ENCODE measurements at regions not wholly inside any gene's neighbourhood (a gene's known extent, or its start where the extent isn't known, plus 50 kb on each side); places are given as distances from the start of the nearest gene placed in this dataset.
"Not testable (repeated sequence)": the region's sequence is repeated elsewhere in the genome, so short reads cannot be mapped to it uniquely, and the experiment has no call there.

DNA sequence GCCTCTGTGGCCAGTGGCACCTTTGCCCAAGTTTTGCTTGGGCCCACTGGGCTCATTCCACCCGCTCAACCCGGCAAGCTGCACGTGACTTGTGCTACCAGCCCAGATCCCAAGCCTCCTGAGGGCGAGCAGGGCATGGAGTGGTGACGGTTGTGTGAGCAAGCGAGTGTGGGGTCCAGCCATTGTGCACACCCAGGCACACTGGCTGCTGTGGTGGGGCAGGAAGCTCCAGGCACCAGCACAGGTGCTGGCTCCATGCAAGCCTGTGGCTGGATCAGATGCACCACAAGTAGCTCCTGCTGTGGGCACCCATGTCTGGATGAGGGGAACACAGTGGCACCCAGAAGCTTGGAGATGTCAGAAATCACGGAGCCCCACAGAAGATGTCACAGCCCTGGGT is 557.0 kb upstream of the GNPDA2 start:
- Mint-ChIP-seq H3K27ac (ENCODE audit: unreplicated experiment) (no peak overlapping the region), H3K27me3 (ENCODE audit: insufficient read depth, unreplicated experiment) (no peaks in the 10 kb centered on the region), H3K4me1 (ENCODE audit: low read depth, unreplicated experiment) (no peaks in the 10 kb centered on the region), H3K4me3 (ENCODE audit: unreplicated experiment) (no peak overlapping the region), H3K9me3 (ENCODE audit: unreplicated experiment) (no peaks in the 10 kb centered on the region), H3K36me3 (ENCODE audit: insufficient read depth, unreplicated experiment) (no peaks in the 10 kb centered on the region)
- no TSS peak for BruUV-seq (replicated peaks)
- Histone ChIP-seq H3K9me3 (no peaks in the 10 kb centered on the region), H3K27me3 (replicated peaks; ENCODE audit: control insufficient read depth, insufficient read depth, low read length) (no peaks in the 10 kb centered on the region), H3K4me3 (ENCODE audit: low read depth, low read length) (no peak overlapping the region), H3K36me3 (ENCODE audit: control insufficient read depth, insufficient read depth, low read length) (no peaks in the 10 kb centered on the region), H3K4me1 (no peaks in the 10 kb centered on the region)
- no peak for DNase-seq
- TF ChIP-seq, protein P1, sequence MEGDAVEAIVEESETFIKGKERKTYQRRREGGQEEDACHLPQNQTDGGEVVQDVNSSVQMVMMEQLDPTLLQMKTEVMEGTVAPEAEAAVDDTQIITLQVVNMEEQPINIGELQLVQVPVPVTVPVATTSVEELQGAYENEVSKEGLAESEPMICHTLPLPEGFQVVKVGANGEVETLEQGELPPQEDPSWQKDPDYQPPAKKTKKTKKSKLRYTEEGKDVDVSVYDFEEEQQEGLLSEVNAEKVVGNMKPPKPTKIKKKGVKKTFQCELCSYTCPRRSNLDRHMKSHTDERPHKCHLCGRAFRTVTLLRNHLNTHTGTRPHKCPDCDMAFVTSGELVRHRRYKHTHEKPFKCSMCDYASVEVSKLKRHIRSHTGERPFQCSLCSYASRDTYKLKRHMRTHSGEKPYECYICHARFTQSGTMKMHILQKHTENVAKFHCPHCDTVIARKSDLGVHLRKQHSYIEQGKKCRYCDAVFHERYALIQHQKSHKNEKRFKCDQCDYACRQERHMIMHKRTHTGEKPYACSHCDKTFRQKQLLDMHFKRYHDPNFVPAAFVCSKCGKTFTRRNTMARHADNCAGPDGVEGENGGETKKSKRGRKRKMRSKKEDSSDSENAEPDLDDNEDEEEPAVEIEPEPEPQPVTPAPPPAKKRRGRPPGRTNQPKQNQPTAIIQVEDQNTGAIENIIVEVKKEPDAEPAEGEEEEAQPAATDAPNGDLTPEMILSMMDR (IDR thresholded peaks at IDR 0.05; ENCODE audit: insufficient read depth in 1 of 2, low read depth in 1 of 2, low read length in 1 of 2, severe bottlenecking in 1 of 2, unreplicated experiment in 1 of 2), result no peak
- intact Hi-C loops (cut with micrococcal nuclease; ENCODE audit: unreplicated experiment), result no loop called here
- ChIA-PET CTCF (no interaction called here), POLR2A (no interaction called here)

DNA sequence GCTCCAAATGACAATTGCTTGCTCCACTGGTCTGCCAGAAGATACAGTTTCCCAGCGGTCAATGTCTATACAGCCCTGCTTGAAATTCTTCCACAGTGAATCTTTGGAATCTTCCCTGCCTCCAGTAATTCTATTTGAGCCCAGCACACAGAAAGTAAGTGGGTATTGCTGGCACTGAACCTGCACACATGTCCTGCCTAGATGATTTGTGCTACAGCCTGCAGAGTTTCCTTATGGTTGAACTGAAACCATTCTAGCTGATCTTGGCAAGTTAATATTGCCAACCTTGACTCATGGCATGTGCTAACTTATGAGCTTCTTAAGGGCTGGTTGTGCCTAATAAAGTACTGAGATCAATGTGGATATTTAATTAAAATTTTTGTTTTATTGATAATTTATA is 553.8 kb upstream of the GNPDA2 start:
- TF ChIP-seq, protein P1 (IDR thresholded peaks at IDR 0.05; ENCODE audit: insufficient read depth in 1 of 2, low read depth in 1 of 2, low read length in 1 of 2, severe bottlenecking in 1 of 2, unreplicated experiment in 1 of 2), result no peak
- H3K27ac Mint-ChIP-seq (ENCODE audit: unreplicated experiment), result no peak overlapping the region
- Histone ChIP-seq H3K4me3 (ENCODE audit: low read depth, low read length) (no peak overlapping the region), H3K36me3 (ENCODE audit: control insufficient read depth, insufficient read depth, low read length) (no peaks in the 10 kb centered on the region), H3K4me1 (no peaks in the 10 kb centered on the region), H3K9me3 (no peaks in the 10 kb centered on the region), H3K27me3 (replicated peaks; ENCODE audit: control insufficient read depth, insufficient read depth, low read length) (no peaks in the 10 kb centered on the region)
- H3K4me1 Mint-ChIP-seq (ENCODE audit: low read depth, unreplicated experiment), result no peaks in the 10 kb centered on the region
- H3K4me3 Mint-ChIP-seq (ENCODE audit: unreplicated experiment), result no peak overlapping the region
- no peak for DNase-seq
- BruUV-seq (replicated peaks), result no TSS peak
- no peaks in the 10 kb centered on the region for H3K9me3 Mint-ChIP-seq (ENCODE audit: unreplicated experiment)
- POLR2A ChIA-PET, result no interaction called here
- CTCF ChIA-PET, result no interaction called here
- intact Hi-C loops (cut with micrococcal nuclease; ENCODE audit: unreplicated experiment), result no loop called here
- H3K36me3 Mint-ChIP-seq (ENCODE audit: insufficient read depth, unreplicated experiment), result no peaks in the 10 kb centered on the region
- no peaks in the 10 kb centered on the region for H3K27me3 Mint-ChIP-seq (ENCODE audit: insufficient read depth, unreplicated experiment)

DNA sequence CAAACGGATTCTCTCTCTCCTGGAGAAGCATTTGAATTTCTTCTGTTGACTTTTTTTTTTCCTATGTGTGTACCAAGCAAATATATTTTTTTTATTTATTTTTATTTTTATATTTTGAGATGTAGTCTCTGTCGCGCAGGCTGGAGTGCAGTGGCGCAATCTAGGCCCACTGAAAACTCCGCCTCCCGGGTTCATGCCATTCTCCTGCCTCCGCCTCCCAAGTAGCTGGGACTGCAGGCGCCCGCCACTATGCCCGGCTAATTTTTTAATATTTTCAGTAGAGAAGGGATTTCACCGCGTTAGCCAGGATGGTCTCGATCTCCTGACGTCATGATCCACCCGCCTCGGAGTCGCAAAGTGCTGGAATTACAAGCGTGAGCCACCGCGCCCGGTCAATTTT is 549.5 kb upstream of the GNPDA2 start:
- Histone ChIP-seq H3K27me3 (replicated peaks; ENCODE audit: control insufficient read depth, insufficient read depth, low read length) (no peaks in the 10 kb centered on the region), H3K4me1 (no peaks in the 10 kb centered on the region), H3K36me3 (ENCODE audit: control insufficient read depth, insufficient read depth, low read length) (no peaks in the 10 kb centered on the region), H3K9me3 (no peaks in the 10 kb centered on the region), H3K4me3 (ENCODE audit: low read depth, low read length) (no peak overlapping the region)
- no TSS peak for BruUV-seq (replicated peaks)
- Mint-ChIP-seq H3K27me3 (ENCODE audit: insufficient read depth, unreplicated experiment) (peaks cover 2% of the 10 kb centered on the region), H3K4me3 (ENCODE audit: unreplicated experiment) (no peak overlapping the region), H3K9me3 (ENCODE audit: unreplicated experiment) (no peaks in the 10 kb centered on the region), H3K36me3 (ENCODE audit: insufficient read depth, unreplicated experiment) (no peaks in the 10 kb centered on the region), H3K27ac (ENCODE audit: unreplicated experiment) (no peak overlapping the region), H3K4me1 (ENCODE audit: low read depth, unreplicated experiment) (no peaks in the 10 kb centered on the region)
- TF ChIP-seq, protein P1 (IDR thresholded peaks at IDR 0.05; ENCODE audit: insufficient read depth in 1 of 2, low read depth in 1 of 2, low read length in 1 of 2, severe bottlenecking in 1 of 2, unreplicated experiment in 1 of 2), result no peak
- intact Hi-C loops (cut with micrococcal nuclease; ENCODE audit: unreplicated experiment), result no loop called here
- ChIA-PET CTCF (no interaction called here), POLR2A (no interaction called here)
- DNase-seq, result no peak

DNA sequence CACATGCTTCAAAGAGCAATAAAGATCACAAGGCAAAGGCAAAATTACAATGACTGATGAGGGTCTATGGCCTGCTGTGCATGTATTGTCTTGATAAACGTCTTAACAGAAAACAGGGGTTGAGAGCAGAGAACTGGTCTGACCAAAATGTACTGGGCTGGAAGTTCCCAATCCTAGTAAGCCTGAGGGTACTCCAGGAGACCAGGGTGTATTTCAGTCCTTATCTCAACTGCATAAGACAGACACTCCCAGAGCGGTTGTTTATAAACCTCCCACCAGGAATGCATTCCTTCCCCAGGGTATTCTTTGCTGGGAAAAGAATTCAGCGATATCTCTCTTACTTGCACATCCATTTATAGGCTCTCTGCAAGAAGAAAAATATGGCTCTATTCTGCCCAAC is 521.8 kb upstream of the GNPDA2 start:
- H3K27me3 Mint-ChIP-seq (ENCODE audit: insufficient read depth, unreplicated experiment); H3K4me3 ChIP-seq (ENCODE audit: low read depth, low read length); DNase-seq; H3K9me3 Mint-ChIP-seq (ENCODE audit: unreplicated experiment); H3K4me1 ChIP-seq; H3K36me3 Mint-ChIP-seq (ENCODE audit: insufficient read depth, unreplicated experiment); H3K27me3 ChIP-seq (replicated peaks; ENCODE audit: control insufficient read depth, insufficient read depth, low read length); H3K9me3 ChIP-seq; BruUV-seq (replicated peaks); H3K4me1 Mint-ChIP-seq (ENCODE audit: low read depth, unreplicated experiment); intact Hi-C loops (cut with micrococcal nuclease; ENCODE audit: unreplicated experiment); POLR2A ChIA-PET; H3K36me3 ChIP-seq (ENCODE audit: control insufficient read depth, insufficient read depth, low read length); H3K4me3 Mint-ChIP-seq (ENCODE audit: unreplicated experiment); H3K27ac Mint-ChIP-seq (ENCODE audit: unreplicated experiment); CTCF ChIA-PET: not testable (repeated sequence)

All from Caco-2 (cell line).